GM12872 (cell line): ENCODE measurements at regions not wholly inside any gene's neighbourhood (a gene's known extent, or its start where the extent isn't known, plus 50 kb on each side); places are given as distances from the start of the nearest gene placed in this dataset.

ENCODE experiments used
- CTCF ChIP-seq: IDR thresholded peaks from 3 replicates; pipeline ENCODE4 v1.5.1; 2011; ENCODE audit warnings: low read depth, mild to moderate bottlenecking, low read length, moderate library complexity; ENCODE audit not compliant: insufficient read depth

- no peak for TF ChIP-seq CTCF
Observed at GRCh38 chr1:172960019-172960418, 90.7 kb downstream of the TNFSF18 start.

- TF ChIP-seq CTCF = no peak
Observed at GRCh38 chr1:172960454-172961208, 90.1 kb downstream of the TNFSF18 start.

DNA sequence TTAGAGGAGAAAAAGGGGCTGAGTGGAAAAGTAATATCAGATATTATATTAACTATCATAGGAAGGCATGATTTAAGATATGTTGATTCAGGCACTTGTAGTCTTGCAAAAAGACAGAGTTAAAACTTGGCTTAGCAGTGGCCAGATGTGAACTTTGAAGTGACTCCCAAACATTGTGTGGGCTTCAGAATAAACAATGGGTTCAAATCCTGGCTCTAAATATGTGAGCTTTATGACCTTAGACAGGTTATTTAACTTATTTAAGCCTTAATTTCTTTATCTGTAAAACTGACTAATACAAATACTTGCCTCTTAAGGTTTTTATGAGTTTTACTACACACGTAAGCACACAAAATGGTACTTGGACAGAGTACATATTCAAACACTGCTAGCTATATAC is 85.9 kb downstream of the TNFSF18 start:
- no peak for TF ChIP-seq CTCF

DNA sequence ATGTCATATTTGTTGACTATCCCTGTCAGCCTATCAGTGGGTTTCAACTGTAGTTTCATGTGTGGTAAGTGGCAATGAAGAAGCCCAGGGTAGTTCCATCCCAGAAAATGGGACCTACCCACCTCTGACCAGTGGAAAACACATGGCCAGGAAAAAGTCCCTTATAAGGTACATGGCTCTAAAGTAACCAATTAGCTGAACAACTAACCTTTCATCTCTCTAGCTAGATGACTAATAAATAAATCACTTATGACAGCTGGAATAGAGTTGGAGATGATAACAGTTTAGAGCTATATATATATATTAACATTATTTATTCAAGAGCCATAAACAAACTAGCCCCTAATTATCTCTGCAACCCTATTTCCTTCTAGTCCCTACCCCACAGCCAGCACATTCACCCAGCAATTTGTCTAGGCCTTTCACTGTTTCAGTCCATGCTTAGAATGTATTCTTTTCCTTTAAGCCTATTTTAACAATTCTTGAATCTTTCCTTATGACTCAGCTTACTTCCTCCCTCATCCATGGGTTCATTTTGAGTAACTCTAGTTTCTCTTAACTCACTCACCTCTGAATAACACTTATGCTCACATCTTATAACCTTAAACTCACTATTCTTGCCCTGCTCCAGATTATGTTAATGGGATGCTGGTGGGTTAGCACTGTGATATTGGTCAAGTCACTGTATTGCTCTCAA is 83.7 kb downstream of the TNFSF18 start:
- TF ChIP-seq CTCF = no peak

GRCh38 chr1:172967936-172968335 is 82.8 kb downstream of the TNFSF18 start:
- no peak for TF ChIP-seq CTCF

GRCh38 chr1:172969611-172970010 is 81.1 kb downstream of the TNFSF18 start:
- TF ChIP-seq CTCF = no peak

GRCh38 chr1:172970186-172970585 is 80.6 kb downstream of the TNFSF18 start:
- TF ChIP-seq CTCF = no peak
